H9 (cell line): ENCODE measurements at regions not wholly inside any gene's neighbourhood (a gene's known extent, or its start where the extent isn't known, plus 50 kb on each side); places are given as distances from the start of the nearest gene placed in this dataset.

Source experiments
- DNase-seq: peaks from one replicate; pipeline ENCODE4 v3.0.0-alpha.2; 2017
- H2AFZ ChIP-seq: one replicate; pipeline ENCODE4 v1.6.1; 2013; ENCODE audit warnings: mild to moderate bottlenecking, low read length, control low read depth, moderate library complexity
- H2AK5ac ChIP-seq: 2 replicates; pipeline ENCODE4 v1.6.1; 2013; ENCODE audit warnings: low read length, control low read depth, mixed read lengths; ENCODE audit not compliant: insufficient read length
- H2BK120ac ChIP-seq: one replicate; pipeline ENCODE4 v1.6.1; 2013; ENCODE audit warnings: low read depth, mild to moderate bottlenecking, low read length, control low read depth, inconsistent platforms; ENCODE audit not compliant: poor library complexity, severe bottlenecking
- H2BK12ac ChIP-seq: 2 replicates; pipeline ENCODE4 v1.6.1; 2013; ENCODE audit warnings: low read length, control low read depth, mixed read lengths, low read depth; ENCODE audit not compliant: insufficient read length
- H2BK15ac ChIP-seq: 2 replicates; pipeline ENCODE4 v1.6.1; 2013; ENCODE audit warnings: low read depth, low read length, control low read depth
- H2BK20ac ChIP-seq: one replicate; pipeline ENCODE4 v1.6.1; 2013; ENCODE audit warnings: low read depth, mild to moderate bottlenecking, low read length, control low read depth, inconsistent platforms; ENCODE audit not compliant: poor library complexity, severe bottlenecking
- H2BK5ac ChIP-seq: 2 replicates; pipeline ENCODE4 v1.6.1; 2013; ENCODE audit warnings: low read length, control low read depth, mixed read lengths; ENCODE audit not compliant: insufficient read length
- H3K14ac ChIP-seq: 2 replicates; pipeline ENCODE4 v1.6.1; 2013; ENCODE audit warnings: low read length, control low read depth; ENCODE audit not compliant: insufficient read depth
- H3K18ac ChIP-seq: 2 replicates; pipeline ENCODE4 v1.6.1; 2013; ENCODE audit warnings: low read depth, mild to moderate bottlenecking, mixed read lengths, low read length, control low read depth; ENCODE audit not compliant: insufficient read length
- H3K23ac ChIP-seq: 2 replicates; pipeline ENCODE4 v1.6.1; 2013; ENCODE audit warnings: low read length, control low read depth, mixed read lengths, low read depth; ENCODE audit not compliant: insufficient read length
- H3K23me2 ChIP-seq: 2 replicates; pipeline ENCODE4 v1.6.1; 2013; ENCODE audit warnings: low read depth, mild to moderate bottlenecking, mixed read lengths, low read length, control low read depth; ENCODE audit not compliant: insufficient read length, poor library complexity, severe bottlenecking
- H3K27ac ChIP-seq: 2 replicates; pipeline ENCODE4 v1.5.1; 2013; ENCODE audit warnings: low read length, control low read depth, mixed read lengths, low read depth; ENCODE audit not compliant: insufficient read length
- H3K27me3 ChIP-seq: 2 replicates; pipeline ENCODE4 v1.6.1; 2013; ENCODE audit warnings: low read length, control low read depth, inconsistent platforms; ENCODE audit not compliant: insufficient read depth
- H3K4ac ChIP-seq: 2 replicates; pipeline ENCODE4 v1.6.1; 2013; ENCODE audit warnings: low read depth, mild to moderate bottlenecking, control low read depth, inconsistent platforms, low read length, moderate library complexity
- H3K4me1 ChIP-seq: 2 replicates; pipeline ENCODE4 v1.6.1; 2013; ENCODE audit warnings: low read length, control low read depth, inconsistent platforms; ENCODE audit not compliant: insufficient read depth
- H3K4me2 ChIP-seq: 2 replicates; pipeline ENCODE4 v1.6.1; 2013; ENCODE audit warnings: low read length, control low read depth, mixed read lengths; ENCODE audit not compliant: insufficient read length, insufficient read depth
- H3K56ac ChIP-seq: 2 replicates; pipeline ENCODE4 v1.6.1; 2013; ENCODE audit warnings: low read depth, mild to moderate bottlenecking, mixed read lengths, low read length, control low read depth; ENCODE audit not compliant: insufficient read length
- H3K79me1 ChIP-seq: 2 replicates; pipeline ENCODE4 v1.6.1; 2013; ENCODE audit warnings: low read depth, mild to moderate bottlenecking, moderate library complexity, low read length, control low read depth, inconsistent platforms; ENCODE audit not compliant: insufficient read depth, poor library complexity, severe bottlenecking
- H3K79me2 ChIP-seq: 2 replicates; pipeline ENCODE4 v1.6.1; 2013; ENCODE audit warnings: low read length, control low read depth, inconsistent platforms; ENCODE audit not compliant: insufficient read depth
- H3K9ac ChIP-seq: 2 replicates; pipeline ENCODE4 v1.6.1; 2013; ENCODE audit warnings: low read length, control low read depth, mixed read lengths; ENCODE audit not compliant: insufficient read length; ENCODE audit errors: extremely low read depth
- H3K9me3 ChIP-seq: one replicate; pipeline ENCODE4 v1.6.1; 2013; ENCODE audit warnings: low read depth, low read length, inconsistent platforms; ENCODE audit not compliant: control insufficient read depth
- H3T11ph ChIP-seq: one replicate; pipeline ENCODE4 v1.6.1; 2013; ENCODE audit warnings: mild to moderate bottlenecking, low read length, control low read depth, inconsistent platforms
- H4K20me1 ChIP-seq: one replicate; pipeline ENCODE4 v1.6.1; 2013; ENCODE audit not compliant: control insufficient read depth, insufficient read length, insufficient read depth
- H4K5ac ChIP-seq: 2 replicates; pipeline ENCODE4 v1.6.1; 2013; ENCODE audit warnings: low read depth, mild to moderate bottlenecking, mixed read lengths, low read length, control low read depth; ENCODE audit not compliant: insufficient read length
- H4K8ac ChIP-seq: replicated peaks from 2 replicates; pipeline ENCODE4 v1.6.1; 2013; ENCODE audit warnings: low read length, control low read depth, mixed read lengths, low read depth; ENCODE audit not compliant: insufficient read length
- H4K91ac ChIP-seq: 2 replicates; pipeline ENCODE4 v1.6.1; 2013; ENCODE audit warnings: low read depth, mild to moderate bottlenecking, moderate library complexity, mixed read lengths, low read length, control low read depth; ENCODE audit not compliant: insufficient read length
- H3K27ac Mint-ChIP-seq, 3 experiments: 2 replicates in 2 of 3; 3 replicates in 1 of 3; pipeline ENCODE4 v1.8.0; 2020 to 2021; ENCODE audit warnings: mixed read lengths in 3 of 3, mild to moderate bottlenecking in 1 of 3, moderate library complexity in 1 of 3
- H3K27me3 Mint-ChIP-seq: 2 replicates; pipeline ENCODE4 v1.8.0; 2021; ENCODE audit warnings: low read depth, mild to moderate bottlenecking, moderate library complexity, mixed read lengths
- H3K36me3 Mint-ChIP-seq, 3 experiments: 2 replicates in 2 of 3; 3 replicates in 1 of 3; pipeline ENCODE4 v1.8.0; 2020 to 2021; ENCODE audit warnings: low read depth in 3 of 3, mixed read lengths in 3 of 3; ENCODE audit not compliant: insufficient read depth in 1 of 3
- H3K4me1 Mint-ChIP-seq, 2 experiments: 2 replicates each; pipeline ENCODE4 v1.8.0; 2020; ENCODE audit warnings: mixed read lengths in 2 of 2
- H3K4me3 Mint-ChIP-seq, 2 experiments: 2 replicates in 1 of 2; 3 replicates in 1 of 2; pipeline ENCODE4 v1.8.0; 2020 to 2021; ENCODE audit warnings: mild to moderate bottlenecking in 2 of 2, mixed read lengths in 2 of 2, moderate library complexity in 1 of 2
- H3K9me3 Mint-ChIP-seq, 2 experiments: 2 replicates in 1 of 2; 3 replicates in 1 of 2; pipeline ENCODE4 v1.8.0; 2020; ENCODE audit warnings: mild to moderate bottlenecking in 2 of 2, mixed read lengths in 2 of 2, moderate library complexity in 1 of 2
- CTCF ChIP-seq: fragments of 200-600 bp; sonication (generic); conservative IDR thresholded peaks from 3 replicates; pipeline ENCODE4 v1.8.0; 2021; ENCODE audit warnings: antibody characterized with exemption, mild to moderate bottlenecking
- WGBS: extraction: QIAGEN DNeasy Blood & Tissue Kit; methylation state at CpG from one replicate; pipeline ENCODE4 v1.1.7; 2013; ENCODE audit warnings: missing lambda C conversion rate, low lambda C conversion rate, mixed read lengths; ENCODE audit not compliant: insufficient read length; ENCODE audit errors: extremely low coverage; 5-methylcytosine and 5-hydroxymethylcytosine counted together

- no peak overlapping the region for H4K8ac ChIP-seq
- no peak overlapping the region for H3K18ac ChIP-seq
- no peak overlapping the region for H2AFZ ChIP-seq
- H3K27ac Mint-ChIP-seq, result no peak overlapping the region; a peak in 1 of 7 replicates
- H4K20me1 ChIP-seq, result no peaks in the 10 kb centered on the region
- H3K27me3 Mint-ChIP-seq, result peaks cover 2% of the 10 kb centered on the region; the same call in 1 of the 2 replicates
- no peak overlapping the region for H3K4me2 ChIP-seq
- H3K14ac ChIP-seq, result no peak overlapping the region
- H3K9me3 ChIP-seq, result no peaks in the 10 kb centered on the region
- H3K4me1 ChIP-seq, result no peaks in the 10 kb centered on the region
- DNase-seq, result no peak
- H3K23ac ChIP-seq, result no peak overlapping the region
- no peak overlapping the region for H3K4me3 Mint-ChIP-seq
- no peak overlapping the region for H3K4ac ChIP-seq
- no peak overlapping the region for H2BK15ac ChIP-seq
- H2AK5ac ChIP-seq, result no peak overlapping the region
- no peaks in the 10 kb centered on the region for H3K23me2 ChIP-seq
- no peak overlapping the region for H3T11ph ChIP-seq
- H2BK120ac ChIP-seq, result no peak overlapping the region
- WGBS, result no CpG with 5 or more reads among the region's 5 CpGs
- H3K36me3 Mint-ChIP-seq, result no peaks in the 10 kb centered on the region
- H3K79me1 ChIP-seq, result no peaks in the 10 kb centered on the region
- TF ChIP-seq CTCF, result no peak
- H3K4me1 Mint-ChIP-seq, result peaks cover 2 to 3% of the 10 kb centered on the region in 2 experiments
- no peak overlapping the region for H4K91ac ChIP-seq
- no peak overlapping the region for H2BK5ac ChIP-seq
- no peaks in the 10 kb centered on the region for H3K9me3 Mint-ChIP-seq
- H3K27ac ChIP-seq, result no peak overlapping the region
- no peaks in the 10 kb centered on the region for H3K79me2 ChIP-seq
- H3K56ac ChIP-seq, result no peak overlapping the region
- H3K9ac ChIP-seq, result no peak overlapping the region
- H2BK20ac ChIP-seq, result no peak overlapping the region
- no peak overlapping the region for H2BK12ac ChIP-seq
- no peaks in the 10 kb centered on the region for H3K27me3 ChIP-seq
- H4K5ac ChIP-seq, result no peak overlapping the region
Observed at GRCh38 chr4:108532187-108532586, 88.2 kb upstream of the RPL34 start.
